IMR-90 (cell line): ENCODE measurements at regions not wholly inside any gene's neighbourhood (a gene's known extent, or its start where the extent isn't known, plus 50 kb on each side); places are given as distances from the start of the nearest gene placed in this dataset.

Source experiments
- ATAC-seq: fragments of 200-7000 bp; cut with Tn5 transposase; 2 replicates; pipeline ENCODE4 v1.9.1; 2020; ENCODE audit warnings: low read depth, mild to moderate bottlenecking, moderate library complexity
- BruUV-seq: library from RNA; stranded (reverse); fragments of 400-500 nt; replicated peaks from 2 replicates; lab custom pipeline; 2021; lab: Mats Ljungman, UMichigan
- CTCF ChIA-PET: fragments of 300-600 bp; formaldehyde crosslinking; extraction: SDS; loops from one replicate; lab custom pipeline; 2021; ENCODE audit warnings: antibody characterized with exemption; lab: Yijun Ruan, JAX
- POLR2A ChIA-PET: fragments of 300-600 bp; sonication (Branson Sonifier 250); formaldehyde crosslinking; loops from one replicate; lab custom pipeline; 2022; ENCODE audit warnings: antibody characterized with exemption; ENCODE audit not compliant: unreplicated experiment; lab: Charles Lee
- DNase-seq: peaks from one replicate; pipeline ENCODE4 v3.0.0; 2013
- H2AFZ ChIP-seq: replicated peaks from 2 replicates; pipeline ENCODE3; 2013; ENCODE audit warnings: low read length, mild to moderate bottlenecking; ENCODE audit not compliant: poor library complexity
- H2AK5ac ChIP-seq: 2 replicates; pipeline ENCODE4 v1.6.1; 2013; ENCODE audit warnings: low read depth, low read length, inconsistent platforms
- H2AK9ac ChIP-seq: replicated peaks from 2 replicates; pipeline ENCODE3; 2013; ENCODE audit warnings: mild to moderate bottlenecking, low read depth, low read length, moderate library complexity; ENCODE audit not compliant: poor library complexity
- H2BK120ac ChIP-seq: 2 replicates; pipeline ENCODE4 v1.6.1; 2013; ENCODE audit warnings: low read depth, low read length, inconsistent platforms
- H2BK15ac ChIP-seq: 3 replicates; pipeline ENCODE4 v1.6.1; 2013; ENCODE audit warnings: low read depth, low read length, inconsistent platforms
- H2BK20ac ChIP-seq: 2 replicates; pipeline ENCODE4 v1.6.1; 2013; ENCODE audit warnings: low read depth, mild to moderate bottlenecking, inconsistent platforms, low read length, moderate library complexity
- H2BK5ac ChIP-seq: 2 replicates; pipeline ENCODE4 v1.6.1; 2013; ENCODE audit warnings: mild to moderate bottlenecking, low read depth, low read length, inconsistent platforms; ENCODE audit not compliant: poor library complexity, severe bottlenecking
- H3K14ac ChIP-seq: replicated peaks from 2 replicates; pipeline ENCODE4 v1.6.1; 2013; ENCODE audit warnings: low read depth, low read length, inconsistent platforms
- H3K18ac ChIP-seq: 2 replicates; pipeline ENCODE4 v1.6.1; 2013; ENCODE audit warnings: low read depth, low read length, control low read depth
- H3K23ac ChIP-seq: 2 replicates; pipeline ENCODE4 v1.6.1; 2013; ENCODE audit warnings: low read depth, low read length, inconsistent platforms
- H3K27ac ChIP-seq: 2 replicates; pipeline ENCODE4 v1.5.1; 2013; ENCODE audit warnings: mild to moderate bottlenecking, control low read depth, low read length; ENCODE audit not compliant: insufficient read depth
- H3K27me3 ChIP-seq: 2 replicates; pipeline ENCODE4 v1.6.1; 2013; ENCODE audit warnings: low read length; ENCODE audit not compliant: control insufficient read depth, insufficient read depth
- H3K36me3 ChIP-seq: 2 replicates; pipeline ENCODE4 v1.6.1; 2013; ENCODE audit warnings: low read length, mixed read lengths; ENCODE audit not compliant: control insufficient read depth, insufficient read depth
- H3K4ac ChIP-seq: 2 replicates; pipeline ENCODE4 v1.6.1; 2013; ENCODE audit warnings: low read depth, low read length, inconsistent platforms
- H3K4me1 ChIP-seq: 2 replicates; pipeline ENCODE4 v1.6.1; 2013; ENCODE audit warnings: low read length, mixed read lengths; ENCODE audit not compliant: control insufficient read depth, insufficient read depth
- H3K4me2 ChIP-seq: 2 replicates; pipeline ENCODE4 v1.6.1; 2013; ENCODE audit warnings: low read depth, mild to moderate bottlenecking, control low read depth, low read length, moderate library complexity
- H3K4me3 ChIP-seq: 2 replicates; pipeline ENCODE4 v1.5.1; 2013; ENCODE audit warnings: low read depth, mild to moderate bottlenecking, control low read depth, low read length, moderate library complexity; ENCODE audit not compliant: insufficient read depth
- H3K56ac ChIP-seq: 2 replicates; pipeline ENCODE4 v1.6.1; 2013; ENCODE audit warnings: low read length, inconsistent platforms; ENCODE audit not compliant: insufficient read depth; ENCODE audit errors: extremely low read depth
- H3K79me1 ChIP-seq, 2 experiments: 2 replicates each; pipeline ENCODE4 v1.6.1; 2013; ENCODE audit warnings: low read length in 2 of 2, inconsistent platforms in 1 of 2, low read depth in 1 of 2
- H3K9ac ChIP-seq: 2 replicates; pipeline ENCODE4 v1.6.1; 2013; ENCODE audit warnings: low read depth, low read length, control low read depth
- H3K9me1 ChIP-seq: 2 replicates; pipeline ENCODE4 v1.6.1; 2013; ENCODE audit warnings: low read length, inconsistent platforms; ENCODE audit not compliant: insufficient read depth
- H3K9me3 ChIP-seq: 2 replicates; pipeline ENCODE4 v1.6.1; 2013; ENCODE audit warnings: low read length; ENCODE audit not compliant: control insufficient read depth, insufficient read depth
- H4K20me1 ChIP-seq: 2 replicates; pipeline ENCODE4 v1.6.1; 2013; ENCODE audit warnings: low read length, inconsistent platforms; ENCODE audit not compliant: insufficient read depth
- H4K5ac ChIP-seq: 2 replicates; pipeline ENCODE4 v1.6.1; 2013; ENCODE audit warnings: mild to moderate bottlenecking, low read depth, low read length, control low read depth
- H4K8ac ChIP-seq, 2 experiments: 2 replicates each; pipeline ENCODE4 v1.6.1; 2013; ENCODE audit warnings: low read depth in 2 of 2, low read length in 2 of 2, control low read depth in 1 of 2, inconsistent platforms in 1 of 2
- H4K91ac ChIP-seq: 2 replicates; pipeline ENCODE4 v1.6.1; 2013; ENCODE audit warnings: low read depth, low read length, inconsistent platforms; ENCODE audit not compliant: insufficient read depth
- BHLHE40 ChIP-seq: fragments of 150-350 bp; IDR thresholded peaks from 2 replicates; pipeline ENCODE4 v1.6.1; 2016; ENCODE audit warnings: mild to moderate bottlenecking, low read depth, low read length
- CEBPB ChIP-seq: IDR thresholded peaks from 2 replicates; pipeline ENCODE4 v1.6.1; 2012; ENCODE audit warnings: low read depth, low read length, improper control_type of control experiment
- CHD1 ChIP-seq: IDR thresholded peaks from 2 replicates; pipeline ENCODE4 v1.6.1; 2012; ENCODE audit warnings: low read depth, low read length, improper control_type of control experiment
- FOS ChIP-seq: fragments of 150-350 bp; IDR thresholded peaks from 2 replicates; pipeline ENCODE4 v1.6.1; 2016; ENCODE audit warnings: low read depth, low read length
- MAFK ChIP-seq: IDR thresholded peaks from 2 replicates; pipeline ENCODE4 v1.6.1; 2012; ENCODE audit warnings: low read depth, low read length, improper control_type of control experiment
- MAZ ChIP-seq: IDR thresholded peaks from 2 replicates; pipeline ENCODE4 v1.6.1; 2012; ENCODE audit warnings: low read depth, mild to moderate bottlenecking, low read length, improper control_type of control experiment, moderate library complexity, borderline replicate concordance
- MXI1 ChIP-seq: IDR thresholded peaks from 2 replicates; pipeline ENCODE4 v1.6.1; 2012; ENCODE audit warnings: low read depth, mild to moderate bottlenecking, low read length, moderate library complexity, borderline replicate concordance
- NFE2L2 ChIP-seq: fragments of 150-350 bp; IDR thresholded peaks from 2 replicates; pipeline ENCODE4 v1.6.1; 2016; ENCODE audit warnings: low read depth, mild to moderate bottlenecking, low read length
- POLR2A ChIP-seq: IDR thresholded peaks from 2 replicates; pipeline ENCODE4 v1.6.1; 2012; ENCODE audit warnings: mild to moderate bottlenecking, low read depth, low read length
- RAD21 ChIP-seq: IDR thresholded peaks from 2 replicates; pipeline ENCODE4 v1.6.1; 2012; ENCODE audit warnings: low read length, improper control_type of control experiment
- RCOR1 ChIP-seq: IDR thresholded peaks from 2 replicates; pipeline ENCODE4 v1.6.1; 2012; ENCODE audit warnings: mild to moderate bottlenecking, low read length, improper control_type of control experiment; ENCODE audit not compliant: insufficient replicate concordance
- RFX5 ChIP-seq: IDR thresholded peaks from 2 replicates; pipeline ENCODE4 v1.8.0; 2012; ENCODE audit warnings: low read depth, mild to moderate bottlenecking, low read length, moderate library complexity
- SMC3 ChIP-seq: fragments of 150-350 bp; IDR thresholded peaks from 2 replicates; pipeline ENCODE4 v1.6.1; 2016; ENCODE audit warnings: low read depth, mild to moderate bottlenecking, antibody characterized with exemption, low read length, moderate library complexity
- WGBS, 2 experiments: methylation state at CpG; one replicate each; pipeline versions ENCODE4 v1.1.5 to v1.1.7; 2013; ENCODE audit warnings: missing lambda C conversion rate in 2 of 2; ENCODE audit not compliant: insufficient read length in 1 of 2; ENCODE audit errors: extremely low coverage in 2 of 2; 5-methylcytosine and 5-hydroxymethylcytosine counted together
- dilution Hi-C: fragments of 300-500 bp; cut with HindIII; formaldehyde crosslinking; loops from one replicate; pipeline ENCODE4 v1.14.3; 2018; ENCODE audit warnings: low sequenced_read_pairs; ENCODE audit not compliant: unreplicated experiment
- in situ Hi-C: fragments of 300-500 bp; cut with MboI; formaldehyde crosslinking; loops from 3 replicates; pipeline ENCODE4 v1.14.3; 2019; ENCODE audit warnings: low sequenced_read_pairs, inconsistent platforms, mixed read lengths
- intact Hi-C: fragments of 100-400 bp; cut with micrococcal nuclease; formaldehyde crosslinking; loops from 2 replicates; pipeline ENCODE4 v1.10.0; 2022
- TF ChIP-seq, protein P1 (sequence below): fragments of 150-350 bp; IDR thresholded peaks from 2 replicates; pipeline ENCODE4 v1.6.1; 2017; ENCODE audit warnings: mild to moderate bottlenecking, antibody characterized with exemption, low read length, low read depth
- TF ChIP-seq, protein P2 (sequence below): conservative IDR thresholded peaks from 2 replicates; pipeline ENCODE4 v1.5.1; 2012; ENCODE audit warnings: mild to moderate bottlenecking, low read depth, low read length, improper control_type of control experiment
- TF ChIP-seq, protein P3 (sequence below): fragments of 150-350 bp; IDR thresholded peaks from 2 replicates; pipeline ENCODE4 v1.6.1; 2016; ENCODE audit warnings: low read depth, mild to moderate bottlenecking, low read length, moderate library complexity, borderline replicate concordance

DNA sequence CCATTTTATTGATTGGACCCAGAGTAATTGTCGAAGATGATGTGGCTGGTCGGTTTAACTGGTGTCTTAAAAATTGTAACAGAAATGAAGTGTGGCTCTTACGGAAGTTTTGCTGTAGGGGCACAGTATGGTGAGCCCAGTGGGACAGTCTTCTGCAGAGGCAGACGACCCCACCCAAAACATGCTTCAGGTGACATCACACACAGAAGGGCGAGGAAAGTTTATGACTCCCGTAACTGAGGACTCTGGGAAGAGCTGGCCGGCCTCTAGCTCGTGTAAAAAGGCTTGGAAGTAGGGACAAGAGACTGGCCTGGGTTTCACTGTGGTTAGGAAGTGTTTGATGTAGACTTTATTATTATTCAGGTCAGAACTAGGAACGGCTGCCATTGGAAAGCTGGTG, 73.3 kb downstream of the HTR5A start:
- Histone ChIP-seq H2BK15ac (no peak overlapping the region), H3K23ac (no peak overlapping the region), H4K20me1 (no peaks in the 10 kb centered on the region), H3K4ac (no peak overlapping the region), H2BK120ac (no peak overlapping the region), H2BK20ac (no peak overlapping the region), H4K5ac (no peak overlapping the region), H3K27ac (no peak overlapping the region), H3K9ac (no peak overlapping the region), H2BK5ac (no peak overlapping the region), H3K36me3 (no peaks in the 10 kb centered on the region), H2AK9ac (no peak overlapping the region), H4K91ac (no peak overlapping the region), H3K9me3 (no peaks in the 10 kb centered on the region), H3K4me1 (no peaks in the 10 kb centered on the region), H2AK5ac (no peak overlapping the region), H3K79me1 (no peaks in the 10 kb centered on the region), H3K14ac (no peak overlapping the region), H3K4me3 (no peak overlapping the region), H3K4me2 (no peak overlapping the region), H3K9me1 (no peaks in the 10 kb centered on the region), H3K27me3 (peaks cover 2% of the 10 kb centered on the region; the same call in 1 of the 2 replicates), H3K18ac (no peak overlapping the region), H4K8ac (no peak overlapping the region), H2AFZ (no peak overlapping the region), H3K56ac (no peak overlapping the region)
- DNase-seq, result no peak
- dilution Hi-C loops, result no loop called here
- POLR2A ChIA-PET, result no interaction called here
- BruUV-seq, result no TSS peak
- TF ChIP-seq NFE2L2, result no peak
- TF ChIP-seq MXI1, result no peak
- no peak for TF ChIP-seq SMC3
- no peak for TF ChIP-seq MAFK
- no peak for TF ChIP-seq POLR2A
- TF ChIP-seq CHD1, result no peak
- TF ChIP-seq RAD21, result no peak
- no peak for TF ChIP-seq FOS
- TF ChIP-seq CEBPB, result no peak
- no peak for TF ChIP-seq RCOR1
- TF ChIP-seq BHLHE40, result no peak
- TF ChIP-seq, protein P1, sequence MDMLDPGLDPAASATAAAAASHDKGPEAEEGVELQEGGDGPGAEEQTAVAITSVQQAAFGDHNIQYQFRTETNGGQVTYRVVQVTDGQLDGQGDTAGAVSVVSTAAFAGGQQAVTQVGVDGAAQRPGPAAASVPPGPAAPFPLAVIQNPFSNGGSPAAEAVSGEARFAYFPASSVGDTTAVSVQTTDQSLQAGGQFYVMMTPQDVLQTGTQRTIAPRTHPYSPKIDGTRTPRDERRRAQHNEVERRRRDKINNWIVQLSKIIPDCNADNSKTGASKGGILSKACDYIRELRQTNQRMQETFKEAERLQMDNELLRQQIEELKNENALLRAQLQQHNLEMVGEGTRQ, result no peak
- no peak for TF ChIP-seq RFX5
- TF ChIP-seq, protein P2, sequence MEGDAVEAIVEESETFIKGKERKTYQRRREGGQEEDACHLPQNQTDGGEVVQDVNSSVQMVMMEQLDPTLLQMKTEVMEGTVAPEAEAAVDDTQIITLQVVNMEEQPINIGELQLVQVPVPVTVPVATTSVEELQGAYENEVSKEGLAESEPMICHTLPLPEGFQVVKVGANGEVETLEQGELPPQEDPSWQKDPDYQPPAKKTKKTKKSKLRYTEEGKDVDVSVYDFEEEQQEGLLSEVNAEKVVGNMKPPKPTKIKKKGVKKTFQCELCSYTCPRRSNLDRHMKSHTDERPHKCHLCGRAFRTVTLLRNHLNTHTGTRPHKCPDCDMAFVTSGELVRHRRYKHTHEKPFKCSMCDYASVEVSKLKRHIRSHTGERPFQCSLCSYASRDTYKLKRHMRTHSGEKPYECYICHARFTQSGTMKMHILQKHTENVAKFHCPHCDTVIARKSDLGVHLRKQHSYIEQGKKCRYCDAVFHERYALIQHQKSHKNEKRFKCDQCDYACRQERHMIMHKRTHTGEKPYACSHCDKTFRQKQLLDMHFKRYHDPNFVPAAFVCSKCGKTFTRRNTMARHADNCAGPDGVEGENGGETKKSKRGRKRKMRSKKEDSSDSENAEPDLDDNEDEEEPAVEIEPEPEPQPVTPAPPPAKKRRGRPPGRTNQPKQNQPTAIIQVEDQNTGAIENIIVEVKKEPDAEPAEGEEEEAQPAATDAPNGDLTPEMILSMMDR, result no peak
- TF ChIP-seq, protein P3, sequence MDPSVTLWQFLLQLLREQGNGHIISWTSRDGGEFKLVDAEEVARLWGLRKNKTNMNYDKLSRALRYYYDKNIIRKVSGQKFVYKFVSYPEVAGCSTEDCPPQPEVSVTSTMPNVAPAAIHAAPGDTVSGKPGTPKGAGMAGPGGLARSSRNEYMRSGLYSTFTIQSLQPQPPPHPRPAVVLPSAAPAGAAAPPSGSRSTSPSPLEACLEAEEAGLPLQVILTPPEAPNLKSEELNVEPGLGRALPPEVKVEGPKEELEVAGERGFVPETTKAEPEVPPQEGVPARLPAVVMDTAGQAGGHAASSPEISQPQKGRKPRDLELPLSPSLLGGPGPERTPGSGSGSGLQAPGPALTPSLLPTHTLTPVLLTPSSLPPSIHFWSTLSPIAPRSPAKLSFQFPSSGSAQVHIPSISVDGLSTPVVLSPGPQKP, result no peak
- TF ChIP-seq MAZ, result no peak
- in situ Hi-C loops, result no loop called here
- CTCF ChIA-PET, result no interaction called here
- intact Hi-C loops, result no loop called here
- WGBS, 2 experiments, result 50% methylated on average over 1 of the region's 9 CpGs; no CpG with 5 or more reads in 1 of the 2 experiments
- ATAC-seq, result no peak
